ENCODE measurements at regions not wholly inside any gene's neighbourhood (a gene's known extent, or its start where the extent isn't known, plus 50 kb on each side); places are given as distances from the start of the nearest gene placed in this dataset.

GRCh38 chr5:60366489-60366888 is 333.5 kb downstream of the DEPDC1B start:
- dilution Hi-C loops (cut with MboI; ENCODE audit: extremely low pct_ligation_motif_present, low sequenced_read_pairs), result no loop called here
- ChIA-PET POLR2A (no interaction called here), CTCF (no interaction called here)
- no peaks in the 10 kb centered on the region for H4K20me1 ChIP-seq (replicated peaks; ENCODE audit: control insufficient read depth, extremely low read depth, insufficient read depth, low read length)
- no peaks in the 10 kb centered on the region for H3K9me3 ChIP-seq (replicated peaks; ENCODE audit: control insufficient read depth, insufficient read depth, low read length)
- H3K27me3 ChIP-seq (ENCODE audit: control insufficient read depth in 2 of 2, insufficient read depth in 2 of 2, low read length in 2 of 2), result no peaks in the 10 kb centered on the region
- intact Hi-C loops (cut with micrococcal nuclease), result no loop called here
- FAIRE-seq (no peak), DNase-seq (ENCODE audit: low read depth, low spot score) (no peak)
- H3K9me1 ChIP-seq (replicated peaks; ENCODE audit: control insufficient read depth, extremely low read depth, insufficient read depth, low read length), result no peaks in the 10 kb centered on the region
- no peaks in the 10 kb centered on the region for H3K79me2 ChIP-seq (ENCODE audit: control insufficient read depth, insufficient read depth, low read length)
- H3K36me3 ChIP-seq (ENCODE audit: control insufficient read depth in 2 of 2, extremely low read depth in 1 of 2, insufficient read depth in 2 of 2, low read length in 2 of 2), result no peaks in the 10 kb centered on the region
- no peak overlapping the region for H2AFZ ChIP-seq (ENCODE audit: low read depth, low read length)
- H3K4me2 ChIP-seq (ENCODE audit: insufficient read depth, low read length), result no peak overlapping the region
- H3K9ac ChIP-seq (replicated peaks; ENCODE audit: extremely low read depth, insufficient read depth, low read length), result no peak overlapping the region
- no peak overlapping the region for H3K27ac ChIP-seq (ENCODE audit: insufficient read depth, low read depth, low read length)
- H3K4me3 ChIP-seq (replicated peaks in 1 of 3; ENCODE audit: insufficient read depth in 1 of 3, low read depth in 1 of 3, low read length in 3 of 3), result no peak overlapping the region
- BruUV-seq (replicated peaks), result no TSS peak
- no peaks in the 10 kb centered on the region for H3K4me1 ChIP-seq (ENCODE audit: control insufficient read depth, extremely low read depth, insufficient read depth, low read length)
- TF ChIP-seq EZH2 (IDR thresholded peaks at IDR 0.05; ENCODE audit: borderline replicate concordance, low read depth, low read length, severe bottlenecking), result no peak
- TF ChIP-seq CTCF (IDR thresholded peaks at IDR 0.05; ENCODE audit: extremely low read depth in 1 of 2, insufficient read depth in 1 of 2, low read depth in 1 of 2, low read length in 2 of 2), result no peak
- TF ChIP-seq POLR2AphosphoS5 (IDR thresholded peaks at IDR 0.05; ENCODE audit: insufficient read depth, low read depth, low read length), result no peak
- TF ChIP-seq GATA2 (IDR thresholded peaks at IDR 0.05; ENCODE audit: insufficient read depth, insufficient read length, low read depth, low read length), result no peak
- no peak for TF ChIP-seq JUN (IDR thresholded peaks at IDR 0.05; ENCODE audit: borderline replicate concordance, insufficient read depth, insufficient read length, low read depth)
- no peak for TF ChIP-seq MAX (IDR thresholded peaks at IDR 0.05; ENCODE audit: insufficient read depth, insufficient read length)
- TF ChIP-seq MYC (IDR thresholded peaks at IDR 0.05; ENCODE audit: low read depth, low read length), result no peak
- no peak for TF ChIP-seq POLR2A (IDR thresholded peaks at IDR 0.05; ENCODE audit: low read depth, low read length)
- no peak for TF ChIP-seq FOS (IDR thresholded peaks at IDR 0.05; ENCODE audit: borderline replicate concordance, insufficient read depth, low read length)

Measured in endothelial cell of umbilical vein (primary cell).